ENCODE measurements at regions not wholly inside any gene's neighbourhood (a gene's known extent, or its start where the extent isn't known, plus 50 kb on each side); places are given as distances from the start of the nearest gene placed in this dataset.
A peak's percentile ranks its signal among the peaks of the same experiment; 100 is the strongest.

DNA sequence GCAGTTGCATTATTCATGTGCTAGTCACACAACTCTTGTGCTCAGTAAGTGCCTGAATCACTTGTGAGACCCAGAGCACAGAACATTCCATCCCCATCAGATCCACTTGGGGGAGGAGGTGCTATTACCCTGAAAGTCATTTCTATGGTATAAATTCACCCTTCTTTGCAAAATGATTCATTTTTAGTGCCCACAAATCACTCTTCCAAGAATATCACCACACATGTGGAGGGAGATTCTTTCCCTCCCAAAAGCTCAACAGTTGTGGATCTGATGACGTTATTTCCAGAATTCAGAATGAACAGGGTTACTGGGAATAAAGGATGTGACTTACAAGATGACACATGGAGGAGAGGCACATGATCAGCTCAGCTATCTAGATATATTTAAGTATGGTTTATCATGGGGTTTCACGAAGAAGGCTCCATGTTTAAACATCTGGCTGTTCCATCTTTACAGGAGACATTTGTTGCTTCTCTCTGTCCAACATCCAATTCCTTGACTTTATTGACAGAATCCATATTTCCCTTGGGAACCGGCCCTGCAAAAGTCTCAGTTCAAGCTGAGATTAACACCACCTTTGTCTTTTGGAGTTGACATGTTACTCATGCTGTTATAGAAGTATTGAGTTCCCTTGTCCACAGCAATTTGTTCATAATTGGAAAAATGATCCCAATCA lies 214.2 kb upstream of the PROK2 start:
- TF ChIP-seq, protein P1, sequence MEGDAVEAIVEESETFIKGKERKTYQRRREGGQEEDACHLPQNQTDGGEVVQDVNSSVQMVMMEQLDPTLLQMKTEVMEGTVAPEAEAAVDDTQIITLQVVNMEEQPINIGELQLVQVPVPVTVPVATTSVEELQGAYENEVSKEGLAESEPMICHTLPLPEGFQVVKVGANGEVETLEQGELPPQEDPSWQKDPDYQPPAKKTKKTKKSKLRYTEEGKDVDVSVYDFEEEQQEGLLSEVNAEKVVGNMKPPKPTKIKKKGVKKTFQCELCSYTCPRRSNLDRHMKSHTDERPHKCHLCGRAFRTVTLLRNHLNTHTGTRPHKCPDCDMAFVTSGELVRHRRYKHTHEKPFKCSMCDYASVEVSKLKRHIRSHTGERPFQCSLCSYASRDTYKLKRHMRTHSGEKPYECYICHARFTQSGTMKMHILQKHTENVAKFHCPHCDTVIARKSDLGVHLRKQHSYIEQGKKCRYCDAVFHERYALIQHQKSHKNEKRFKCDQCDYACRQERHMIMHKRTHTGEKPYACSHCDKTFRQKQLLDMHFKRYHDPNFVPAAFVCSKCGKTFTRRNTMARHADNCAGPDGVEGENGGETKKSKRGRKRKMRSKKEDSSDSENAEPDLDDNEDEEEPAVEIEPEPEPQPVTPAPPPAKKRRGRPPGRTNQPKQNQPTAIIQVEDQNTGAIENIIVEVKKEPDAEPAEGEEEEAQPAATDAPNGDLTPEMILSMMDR (conservative IDR thresholded peaks at IDR 0.05; ENCODE audit: low read depth, low read length), result no peak
- no peak overlapping the region for H3K4me3 ChIP-seq (ENCODE audit: low read depth, low read length)
- peak; percentile 73 for DNase-seq (ENCODE audit: low read depth)

DNA sequence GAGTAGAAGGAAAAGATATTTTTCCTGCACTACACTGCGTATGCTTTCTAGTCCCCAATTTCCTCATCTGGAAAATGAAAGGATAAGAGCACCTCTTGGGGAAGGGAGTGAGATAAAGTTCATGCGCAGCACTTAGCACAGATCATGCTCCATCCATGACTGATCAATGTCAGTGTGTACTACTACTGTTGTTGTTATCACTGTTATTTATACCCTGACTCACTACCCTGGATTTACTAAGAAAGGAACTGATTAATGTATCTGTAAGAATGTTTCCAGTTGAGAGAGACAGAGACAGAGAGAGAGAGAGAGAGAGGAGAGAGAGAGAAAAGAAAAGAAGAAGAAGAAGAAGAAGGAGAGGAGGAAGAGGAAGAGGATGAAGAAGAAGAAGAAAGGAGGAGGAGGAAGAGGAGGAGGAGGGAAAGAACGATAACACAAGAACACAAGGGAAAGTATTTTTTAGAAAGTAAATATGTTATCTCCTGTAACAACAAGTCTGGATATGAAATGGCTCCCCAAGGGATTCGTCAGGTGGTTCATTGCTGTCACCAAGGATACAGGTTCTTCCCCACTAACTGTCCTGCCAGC lies 212.2 kb upstream of the PROK2 start:
- no peak for DNase-seq (ENCODE audit: low read depth)
- TF ChIP-seq, protein P1 (conservative IDR thresholded peaks at IDR 0.05; ENCODE audit: low read depth, low read length), result no peak
- H3K4me3 ChIP-seq (ENCODE audit: low read depth, low read length), result no peak overlapping the region

DNA sequence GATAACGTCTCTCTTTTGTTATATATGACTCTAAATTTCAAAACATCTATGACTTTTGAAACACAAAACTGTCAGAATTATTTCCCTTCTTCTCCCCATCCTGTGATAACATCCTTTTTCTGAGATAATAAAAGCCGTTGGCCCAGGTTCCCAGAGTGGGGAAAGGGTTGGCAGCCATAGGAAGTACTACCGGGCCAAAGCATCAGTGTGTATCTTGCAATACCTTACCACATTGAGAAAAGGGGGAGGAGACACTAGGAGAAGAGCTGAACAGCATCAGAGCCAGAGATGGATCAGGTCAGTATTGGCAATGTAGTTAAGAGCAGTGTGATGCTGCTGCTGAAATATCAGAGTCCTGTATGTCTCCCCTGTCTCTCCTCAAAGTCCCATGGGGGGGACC lies 210.0 kb upstream of the PROK2 start:
- no peak overlapping the region for H3K4me3 ChIP-seq (ENCODE audit: low read depth, low read length)
- TF ChIP-seq, protein P1 (conservative IDR thresholded peaks at IDR 0.05; ENCODE audit: low read depth, low read length), result no peak
- no peak for DNase-seq (ENCODE audit: low read depth)

DNA sequence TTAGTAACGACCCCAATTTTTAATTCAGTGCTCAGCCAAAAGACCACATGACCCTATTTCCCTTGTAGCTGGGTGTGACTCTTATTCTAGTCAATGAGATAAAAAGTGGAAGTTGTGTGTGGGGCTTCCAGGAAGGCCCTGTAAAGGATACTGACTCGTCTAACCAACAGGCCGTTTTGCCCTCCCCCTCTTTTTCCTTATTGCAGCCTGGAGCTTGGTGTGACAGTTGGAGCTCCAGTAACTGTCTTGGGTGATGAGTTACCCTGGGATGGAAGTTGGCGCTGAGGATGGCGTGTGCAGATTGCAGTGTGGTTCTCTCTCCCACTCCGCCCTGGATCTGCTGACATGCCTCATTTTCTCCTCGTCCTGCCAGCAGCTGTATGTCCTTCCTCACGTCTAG lies 209.3 kb upstream of the PROK2 start:
- no peak overlapping the region for H3K4me3 ChIP-seq (ENCODE audit: low read depth, low read length)
- DNase-seq (ENCODE audit: low read depth), result no peak
- TF ChIP-seq, protein P1 (conservative IDR thresholded peaks at IDR 0.05; ENCODE audit: low read depth, low read length), result no peak

DNA sequence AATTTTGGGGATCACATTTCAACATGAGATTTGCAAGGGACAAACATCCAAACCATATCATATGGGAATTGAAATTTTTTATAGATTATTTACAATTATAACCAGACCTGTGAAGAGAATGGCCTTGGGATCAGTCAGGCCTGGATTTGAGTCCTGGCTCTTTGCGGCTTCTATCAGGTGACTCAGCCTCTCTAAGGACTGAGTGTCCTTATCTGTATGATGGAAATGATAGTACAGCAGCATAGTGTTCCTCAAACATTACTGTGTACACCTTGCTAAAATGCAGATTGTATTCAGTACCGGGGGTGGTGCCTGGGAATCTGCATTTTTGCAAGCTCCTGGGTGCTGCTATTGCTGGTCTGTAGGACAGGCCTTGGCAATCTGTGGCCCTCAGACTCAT lies 206.7 kb upstream of the PROK2 start:
- TF ChIP-seq, protein P1 (conservative IDR thresholded peaks at IDR 0.05; ENCODE audit: low read depth, low read length), result no peak
- H3K4me3 ChIP-seq (ENCODE audit: low read depth, low read length), result no peak overlapping the region
- no peak for DNase-seq (ENCODE audit: low read depth)

DNA sequence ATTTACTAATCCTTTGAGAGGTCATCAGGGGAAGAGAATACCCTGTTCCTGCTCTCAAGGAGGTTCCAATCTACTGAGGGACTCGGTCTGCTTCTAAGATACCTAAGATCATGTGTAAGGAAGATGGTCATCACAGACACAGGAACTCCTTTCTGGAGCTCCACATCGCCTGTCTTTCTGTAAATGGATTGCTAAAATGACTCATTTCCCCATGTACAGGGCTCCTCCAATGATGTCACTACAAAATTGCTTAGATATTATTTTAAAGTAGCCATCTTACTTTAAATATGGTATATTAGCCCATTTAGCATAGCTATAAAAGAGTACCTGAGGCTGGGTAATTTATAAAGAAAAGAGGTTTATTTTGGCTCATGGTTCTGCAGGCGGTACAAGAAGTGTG lies 206.1 kb upstream of the PROK2 start:
- TF ChIP-seq, protein P1 (conservative IDR thresholded peaks at IDR 0.05; ENCODE audit: low read depth, low read length), result no peak
- H3K4me3 ChIP-seq (ENCODE audit: low read depth, low read length), result no peak overlapping the region
- no peak for DNase-seq (ENCODE audit: low read depth)

DNA sequence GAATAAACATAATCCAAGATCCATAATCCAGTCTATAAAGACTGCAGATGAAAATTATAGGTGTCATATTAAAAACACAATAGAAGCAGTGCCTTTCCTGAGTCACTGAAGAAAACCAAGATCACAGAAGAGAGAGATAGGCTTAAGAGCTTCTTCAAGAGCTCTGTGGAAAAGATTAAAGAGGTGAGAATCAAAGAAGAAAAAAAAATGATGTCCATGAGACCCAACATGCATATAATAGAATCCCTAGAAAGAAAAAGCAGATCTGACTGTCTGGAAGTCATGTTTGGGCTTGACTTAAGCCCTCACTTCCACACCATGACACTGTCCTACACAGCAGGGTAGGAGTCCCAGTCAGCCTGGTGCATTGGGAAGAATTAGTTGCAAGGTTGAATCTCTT lies 205.6 kb upstream of the PROK2 start:
- no peak for DNase-seq (ENCODE audit: low read depth)
- TF ChIP-seq, protein P1 (conservative IDR thresholded peaks at IDR 0.05; ENCODE audit: low read depth, low read length), result no peak
- no peak overlapping the region for H3K4me3 ChIP-seq (ENCODE audit: low read depth, low read length)

Measured in choroid plexus epithelial cell (primary cell).